Head of caudate nucleus (tissue), 42 donors: ENCODE measurements at regions not wholly inside any gene's neighbourhood (a gene's known extent, or its start where the extent isn't known, plus 50 kb on each side); places are given as distances from the start of the nearest gene placed in this dataset.

ENCODE experiments used
- DNase-seq, 42 donors: peaks; one replicate each; pipeline versions ENCODE4 v3.0.0 to v3.0.0-alpha.2; 2020 to 2021; ENCODE audit warnings: mixed read lengths in 7 of 42
- intact Hi-C: fragments of 100-400 bp; cut with DNase I; formaldehyde crosslinking; loops from one replicate; pipeline ENCODE4 v1.15.0; 2022

GRCh38 chr3:135758961-135759360 lies 206.6 kb upstream of the PPP2R3A start:
- DNase-seq: no peak
- intact Hi-C loops: no loop called here

- no peak for DNase-seq
- intact Hi-C loops: no loop called here
These were observed 205.9 kb upstream of the PPP2R3A start for GRCh38 chr3:135759651-135760050.

- intact Hi-C loops: no loop called here
- no peak for DNase-seq
These were observed 204.9 kb upstream of the PPP2R3A start for GRCh38 chr3:135760581-135760980.

GRCh38 chr3:135762188-135762856 lies 203.2 kb upstream of the PPP2R3A start:
- no peak for DNase-seq
- intact Hi-C loops: no loop called here

- no peak for DNase-seq
- intact Hi-C loops: no loop called here
These were observed 199.4 kb upstream of the PPP2R3A start for GRCh38 chr3:135766115-135766514.

- intact Hi-C loops: no loop called here
- no peak for DNase-seq
These were observed 193.8 kb upstream of the PPP2R3A start for GRCh38 chr3:135771760-135772159.

- no peak for DNase-seq
- intact Hi-C loops: no loop called here
These were observed 186.5 kb upstream of the PPP2R3A start for GRCh38 chr3:135779024-135779423.

- peak in 1 of 42 donors; percentile 37 for DNase-seq
- intact Hi-C loops: no loop called here
These were observed 185.8 kb upstream of the PPP2R3A start for GRCh38 chr3:135779590-135780235.

GRCh38 chr3:135781026-135781815 lies 184.3 kb upstream of the PPP2R3A start:
- peak in 36 of 42 donors; percentile 2 to 83 (median 45) for DNase-seq
- intact Hi-C loops: no loop called here

GRCh38 chr3:135784557-135784956 lies 181.0 kb upstream of the PPP2R3A start:
- intact Hi-C loops: no loop called here
- DNase-seq: peak in 2 of 42 donors; percentile 8 to 39

GRCh38 chr3:135788146-135788545 lies 177.4 kb upstream of the PPP2R3A start:
- no peak for DNase-seq
- intact Hi-C loops: no loop called here

- intact Hi-C loops: no loop called here
- DNase-seq: no peak
These were observed 176.6 kb upstream of the PPP2R3A start for GRCh38 chr3:135788978-135789377.

GRCh38 chr3:135792174-135792573 lies 173.4 kb upstream of the PPP2R3A start:
- DNase-seq: no peak
- intact Hi-C loops: no loop called here

GRCh38 chr3:135792858-135793475 lies 172.6 kb upstream of the PPP2R3A start:
- DNase-seq: no peak
- intact Hi-C loops: no loop called here

- intact Hi-C loops: no loop called here
- peak in 1 of 42 donors; percentile 32 for DNase-seq
These were observed 165.4 kb upstream of the PPP2R3A start for GRCh38 chr3:135800071-135800549.

- intact Hi-C loops: no loop called here
- DNase-seq: peak in 1 of 42 donors; percentile 14
These were observed 164.5 kb upstream of the PPP2R3A start for GRCh38 chr3:135801018-135801417.

- DNase-seq: no peak
These were observed 163.4 kb upstream of the PPP2R3A start for GRCh38 chr3:135802171-135802570.

GRCh38 chr3:135803028-135803692 lies 162.4 kb upstream of the PPP2R3A start:
- DNase-seq: no peak
- intact Hi-C loops: no loop called here

More at GRCh38 chr3:135802171-135802570, 163.4 kb upstream of the PPP2R3A start:
- intact Hi-C loops: no loop called here

GRCh38 chr3:135805752-135806151 lies 159.8 kb upstream of the PPP2R3A start:
- intact Hi-C loops: no loop called here

More at GRCh38 chr3:135805752-135806151, 159.8 kb upstream of the PPP2R3A start:
- no peak for DNase-seq
